Thyroid gland (tissue), 4 donors: ENCODE measurements at regions not wholly inside any gene's neighbourhood (a gene's known extent, or its start where the extent isn't known, plus 50 kb on each side); places are given as distances from the start of the nearest gene placed in this dataset.

ENCODE experiments used
- CTCF ChIP-seq, 6 experiments: fragments of 200-600 bp in 3 of 6; fragments of 450-650 bp in 3 of 6; sonication (generic) in 3 of 6; IDR thresholded peaks; one replicate each; pipeline ENCODE4 v1.5.1; 2016 to 2019; ENCODE audit warnings: antibody characterized with exemption in 6 of 6, mild to moderate bottlenecking in 2 of 6, inconsistent platforms in 1 of 6, moderate library complexity in 1 of 6
- POLR2A ChIP-seq, 2 donors: fragments of 450-650 bp; IDR thresholded peaks; one replicate each; pipeline ENCODE4 v1.6.1; 2017; ENCODE audit warnings: antibody characterized with exemption in 2 of 2, mild to moderate bottlenecking in 2 of 2, moderate library complexity in 1 of 2

- TF ChIP-seq CTCF (IDR thresholded peaks at IDR 0.05): no peak
- TF ChIP-seq POLR2A (IDR thresholded peaks at IDR 0.05): no peak
Measured at GRCh38 chr4:29805916-29806480, 914.2 kb upstream of the PCDH7 start.
